HEK293T (cell line): ENCODE measurements at regions not wholly inside any gene's neighbourhood (a gene's known extent, or its start where the extent isn't known, plus 50 kb on each side); places are given as distances from the start of the nearest gene placed in this dataset.

Experiments used
- CTCF ChIA-PET: fragments of 350-600 bp; formaldehyde crosslinking; extraction: SDS; loops from one replicate; lab custom pipeline; 2021; ENCODE audit warnings: antibody characterized with exemption, inconsistent platforms; lab: Yijun Ruan, JAX
- POLR2A ChIA-PET: fragments of 350-600 bp; formaldehyde crosslinking; extraction: SDS; loops from one replicate; lab custom pipeline; 2020; ENCODE audit warnings: antibody characterized with exemption, inconsistent platforms; lab: Yijun Ruan, JAX
- DNase-seq: peaks from one replicate; pipeline ENCODE4 v3.0.0; 2012; ENCODE audit warnings: mixed read lengths; ENCODE audit errors: extremely low spot score
- ARNT ChIP-seq: fragments of 450-650 bp; IDR thresholded peaks from 2 replicates; pipeline ENCODE4 v1.6.1; 2017; ENCODE audit warnings: mild to moderate bottlenecking
- BHLHE40 ChIP-seq: fragments of 450-650 bp; IDR thresholded peaks from 2 replicates; pipeline ENCODE4 v1.6.1; 2016; ENCODE audit warnings: mild to moderate bottlenecking, moderate library complexity, borderline replicate concordance
- CTBP1 ChIP-seq: fragments of 450-650 bp; IDR thresholded peaks from 2 replicates; pipeline ENCODE4 v1.6.1; 2016; ENCODE audit warnings: borderline replicate concordance
- ELF4 ChIP-seq: fragments of 450-650 bp; IDR thresholded peaks from 2 replicates; pipeline ENCODE4 v1.6.1; 2017; ENCODE audit warnings: antibody characterized with exemption
- FOXA1 ChIP-seq: fragments of 450-650 bp; IDR thresholded peaks from 2 replicates; pipeline ENCODE4 v1.6.1; 2016; ENCODE audit warnings: mild to moderate bottlenecking
- FOXK2 ChIP-seq: fragments of 450-650 bp; IDR thresholded peaks from 2 replicates; pipeline ENCODE4 v1.6.1; 2016; ENCODE audit warnings: mild to moderate bottlenecking
- FOXM1 ChIP-seq: fragments of 450-650 bp; IDR thresholded peaks from 2 replicates; pipeline ENCODE4 v1.6.1; 2017; ENCODE audit warnings: mild to moderate bottlenecking, borderline replicate concordance
- HDGF ChIP-seq: fragments of 450-650 bp; IDR thresholded peaks from 2 replicates; pipeline ENCODE4 v1.6.1; 2017; ENCODE audit warnings: antibody characterized with exemption, borderline replicate concordance
- L3MBTL2 ChIP-seq: fragments of 450-650 bp; conservative IDR thresholded peaks from 2 replicates; pipeline ENCODE4 v1.6.1; 2016; ENCODE audit warnings: mild to moderate bottlenecking
- LEF1 ChIP-seq: fragments of 450-650 bp; IDR thresholded peaks from 2 replicates; pipeline ENCODE4 v1.6.1; 2017; ENCODE audit warnings: mild to moderate bottlenecking, borderline replicate concordance
- NFRKB ChIP-seq: fragments of 450-650 bp; IDR thresholded peaks from 2 replicates; pipeline ENCODE4 v1.6.1; 2016; ENCODE audit warnings: mild to moderate bottlenecking, moderate library complexity
- PKNOX1 ChIP-seq: fragments of 450-650 bp; IDR thresholded peaks from 2 replicates; pipeline ENCODE4 v1.6.1; 2016
- SP1 ChIP-seq: fragments of 450-650 bp; IDR thresholded peaks from 2 replicates; pipeline ENCODE4 v1.6.1; 2017
- SUZ12 ChIP-seq: fragments of 450-650 bp; IDR thresholded peaks from 2 replicates; pipeline ENCODE4 v1.6.1; 2016; ENCODE audit warnings: mild to moderate bottlenecking
- TARDBP ChIP-seq: fragments of 450-650 bp; IDR thresholded peaks from 2 replicates; pipeline ENCODE4 v1.6.1; 2016
- ZNF384 ChIP-seq: fragments of 450-650 bp; IDR thresholded peaks from 2 replicates; pipeline ENCODE4 v1.6.1; 2016

- TF ChIP-seq PKNOX1 (no peak), FOXM1 (no peak), NFRKB (no peak), ELF4 (no peak), FOXA1 (no peak), L3MBTL2 (no peak), SUZ12 (no peak), SP1 (no peak), FOXK2 (no peak), HDGF (no peak), ZNF384 (no peak), ARNT (no peak), TARDBP (no peak), LEF1 (no peak)
- no peak for DNase-seq
- ChIA-PET CTCF (no interaction called here), POLR2A (no interaction called here)
Observed at GRCh38 chr22:47297261-47298016, 535.0 kb downstream of the TBC1D22A start.

- TF ChIP-seq CTBP1 (no peak), FOXK2 (no peak), BHLHE40 (no peak), ZNF384 (no peak), PKNOX1 (no peak), ARNT (no peak), HDGF (no peak), TARDBP (no peak), NFRKB (no peak), FOXM1 (no peak), FOXA1 (no peak), SP1 (no peak), L3MBTL2 (no peak), ELF4 (no peak), SUZ12 (no peak), LEF1 (no peak)
- ChIA-PET POLR2A (no interaction called here), CTCF (no interaction called here)
- DNase-seq, result no peak
Observed at GRCh38 chr22:47296405-47297260, 534.2 kb downstream of the TBC1D22A start.

GRCh38 chr22:47295982-47296381 lies 533.5 kb downstream of the TBC1D22A start:
- ChIA-PET POLR2A (no interaction called here), CTCF (no interaction called here)
- no peak for DNase-seq
- TF ChIP-seq HDGF (no peak), CTBP1 (no peak), NFRKB (no peak), L3MBTL2 (no peak), ZNF384 (no peak), SP1 (no peak), SUZ12 (no peak), FOXK2 (no peak)

GRCh38 chr22:47295226-47295901 lies 532.9 kb downstream of the TBC1D22A start:
- DNase-seq, result no peak
- TF ChIP-seq NFRKB (no peak), BHLHE40 (no peak), ARNT (no peak), TARDBP (no peak)
- ChIA-PET CTCF (no interaction called here), POLR2A (no interaction called here)

GRCh38 chr22:47294576-47294975 lies 532.1 kb downstream of the TBC1D22A start:
- ChIA-PET CTCF (no interaction called here), POLR2A (no interaction called here)
- no peak for DNase-seq
- TF ChIP-seq SUZ12 (no peak), FOXM1 (no peak), CTBP1 (no peak), LEF1 (no peak), PKNOX1 (no peak), FOXA1 (no peak), L3MBTL2 (no peak), BHLHE40 (no peak), ELF4 (no peak), TARDBP (no peak), SP1 (no peak), ZNF384 (no peak), ARNT (no peak)
